ENCODE measurements at regions not wholly inside any gene's neighbourhood (a gene's known extent, or its start where the extent isn't known, plus 50 kb on each side); places are given as distances from the start of the nearest gene placed in this dataset.

DNA sequence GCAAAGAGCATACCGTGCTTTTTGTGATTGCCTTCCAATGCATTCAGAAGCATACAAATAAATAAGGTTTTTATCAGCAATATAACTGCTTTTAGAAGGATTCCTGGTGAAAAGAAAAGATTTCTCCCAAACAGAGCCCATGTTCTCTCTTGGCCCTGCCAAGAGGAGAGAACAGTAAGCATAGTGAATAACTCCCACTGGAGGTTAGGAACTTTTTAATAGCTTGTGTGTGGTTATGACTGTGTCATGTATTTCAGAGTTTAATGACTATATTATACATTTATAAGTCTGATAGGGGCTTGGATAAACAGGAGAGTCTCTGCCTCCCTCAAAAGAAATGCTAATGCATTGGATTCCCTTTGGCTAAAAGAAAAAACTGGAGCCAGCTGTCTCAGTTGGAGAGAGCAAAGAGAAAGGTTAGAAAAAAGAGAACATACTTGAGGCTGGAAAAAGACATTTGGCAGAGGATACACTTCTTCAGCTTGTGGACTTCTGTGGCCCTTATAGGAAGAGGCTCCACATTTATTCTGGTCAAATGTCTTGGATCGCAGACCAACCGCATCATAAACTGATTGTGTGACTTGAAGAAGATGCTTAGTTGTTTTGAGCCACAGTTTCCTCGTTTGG is 63.0 kb upstream of the SPRED2 start:
- TF ChIP-seq, protein P1, sequence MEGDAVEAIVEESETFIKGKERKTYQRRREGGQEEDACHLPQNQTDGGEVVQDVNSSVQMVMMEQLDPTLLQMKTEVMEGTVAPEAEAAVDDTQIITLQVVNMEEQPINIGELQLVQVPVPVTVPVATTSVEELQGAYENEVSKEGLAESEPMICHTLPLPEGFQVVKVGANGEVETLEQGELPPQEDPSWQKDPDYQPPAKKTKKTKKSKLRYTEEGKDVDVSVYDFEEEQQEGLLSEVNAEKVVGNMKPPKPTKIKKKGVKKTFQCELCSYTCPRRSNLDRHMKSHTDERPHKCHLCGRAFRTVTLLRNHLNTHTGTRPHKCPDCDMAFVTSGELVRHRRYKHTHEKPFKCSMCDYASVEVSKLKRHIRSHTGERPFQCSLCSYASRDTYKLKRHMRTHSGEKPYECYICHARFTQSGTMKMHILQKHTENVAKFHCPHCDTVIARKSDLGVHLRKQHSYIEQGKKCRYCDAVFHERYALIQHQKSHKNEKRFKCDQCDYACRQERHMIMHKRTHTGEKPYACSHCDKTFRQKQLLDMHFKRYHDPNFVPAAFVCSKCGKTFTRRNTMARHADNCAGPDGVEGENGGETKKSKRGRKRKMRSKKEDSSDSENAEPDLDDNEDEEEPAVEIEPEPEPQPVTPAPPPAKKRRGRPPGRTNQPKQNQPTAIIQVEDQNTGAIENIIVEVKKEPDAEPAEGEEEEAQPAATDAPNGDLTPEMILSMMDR (IDR thresholded peaks at IDR 0.05; ENCODE audit: low read length, missing control alignments), result no peak
- DNase-seq (ENCODE audit: low read depth), result no peak
- H3K4me3 ChIP-seq (replicated peaks; ENCODE audit: low read depth, low read length), result no peak overlapping the region

DNA sequence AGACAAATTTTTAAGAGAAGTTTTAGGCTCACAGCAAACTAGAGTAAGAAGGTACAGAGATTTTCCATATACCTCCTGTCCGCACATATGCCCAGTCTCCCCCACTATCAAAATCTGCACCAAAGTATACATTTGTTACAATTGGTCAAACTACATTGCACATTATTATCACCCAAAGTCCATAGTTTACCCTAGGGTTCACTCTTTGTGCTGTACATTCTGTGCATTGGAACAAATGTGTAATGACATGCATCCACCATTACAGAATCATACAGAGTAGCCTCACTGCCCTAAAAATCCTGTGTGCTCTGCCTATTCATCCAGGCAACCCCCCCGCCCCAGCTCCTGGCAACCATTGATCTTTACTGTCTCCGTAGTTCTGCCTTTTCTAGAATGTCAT is 61.7 kb upstream of the SPRED2 start:
- H3K4me3 ChIP-seq (replicated peaks; ENCODE audit: low read depth, low read length), result no peak overlapping the region
- no peak for DNase-seq (ENCODE audit: low read depth)
- TF ChIP-seq, protein P1 (IDR thresholded peaks at IDR 0.05; ENCODE audit: low read length, missing control alignments), result no peak

DNA sequence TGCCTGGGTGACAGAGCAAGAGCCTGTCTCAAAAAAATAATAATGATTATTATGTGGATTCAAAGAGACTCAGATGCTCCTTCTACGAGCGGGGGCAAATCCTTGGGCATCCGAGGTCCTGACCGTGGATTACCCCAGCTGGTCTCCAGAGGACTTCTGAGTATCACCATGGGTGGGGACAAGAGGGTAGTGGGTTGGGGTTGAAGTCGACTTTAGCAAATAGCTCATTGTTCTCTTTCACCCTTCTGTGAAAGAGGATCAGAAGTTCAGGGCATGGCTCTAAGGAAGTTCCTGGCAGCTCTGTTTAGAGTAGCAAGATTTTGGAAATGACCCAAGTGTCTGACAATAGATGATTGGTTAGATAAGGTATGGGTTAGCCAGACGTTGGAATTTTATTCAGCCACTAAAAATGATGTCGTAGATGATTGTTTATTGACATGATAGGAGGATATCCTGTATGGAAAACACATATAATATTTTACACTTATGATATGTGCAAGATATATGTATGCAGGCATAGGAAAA is 59.0 kb upstream of the SPRED2 start:
- no peak for DNase-seq (ENCODE audit: low read depth)
- TF ChIP-seq, protein P1 (IDR thresholded peaks at IDR 0.05; ENCODE audit: low read length, missing control alignments), result no peak

DNA sequence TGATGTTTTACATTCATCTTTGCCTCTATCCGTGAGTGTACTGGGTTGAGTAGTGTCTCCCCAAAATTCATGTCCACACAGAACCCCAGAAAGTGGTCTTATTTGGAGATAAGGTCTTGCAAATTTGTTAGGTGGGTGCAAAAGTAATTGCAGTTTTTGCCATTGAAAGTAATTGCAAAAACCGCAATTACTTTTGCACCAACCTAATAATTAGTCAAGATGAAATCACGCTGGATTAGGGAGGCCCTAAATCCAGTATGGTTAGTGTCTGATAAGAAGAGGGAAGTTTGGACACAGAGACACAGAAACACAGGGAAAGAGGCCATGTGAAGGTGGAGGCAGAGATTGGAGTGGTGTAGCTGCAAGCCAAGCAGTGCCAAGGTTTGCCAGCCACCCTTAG is 57.8 kb upstream of the SPRED2 start:
- DNase-seq (ENCODE audit: low read depth), result no peak
- TF ChIP-seq, protein P1 (IDR thresholded peaks at IDR 0.05; ENCODE audit: low read length, missing control alignments), result no peak
- no peak overlapping the region for H3K4me3 ChIP-seq (replicated peaks; ENCODE audit: low read depth, low read length)

More for the DNA sequence above, 59.0 kb upstream of the SPRED2 start:
- no peak overlapping the region for H3K4me3 ChIP-seq (replicated peaks; ENCODE audit: low read depth, low read length)

DNA sequence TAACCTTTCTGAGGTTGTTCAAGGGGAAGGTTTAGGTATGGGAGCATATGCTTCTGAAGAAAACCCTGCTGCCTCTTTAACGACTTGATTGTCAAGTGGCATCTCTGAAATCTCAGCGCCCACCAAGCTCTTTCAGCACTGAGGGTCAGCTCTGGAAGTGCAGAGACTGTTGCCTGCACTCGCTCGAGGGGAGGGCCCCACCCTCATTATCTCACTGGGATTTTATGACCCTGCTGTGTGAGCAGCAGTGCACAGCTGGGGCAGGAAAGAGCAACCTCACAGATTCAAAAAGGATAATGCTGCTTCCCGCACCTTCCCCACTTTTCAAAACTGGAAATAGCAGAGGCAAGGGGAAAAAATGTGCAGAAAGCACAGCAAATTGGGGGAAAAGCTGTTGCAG is 56.9 kb upstream of the SPRED2 start:
- DNase-seq (ENCODE audit: low read depth), result no peak
- TF ChIP-seq, protein P1 (IDR thresholded peaks at IDR 0.05; ENCODE audit: low read length, missing control alignments), result no peak
- no peak overlapping the region for H3K4me3 ChIP-seq (replicated peaks; ENCODE audit: low read depth, low read length)

DNA sequence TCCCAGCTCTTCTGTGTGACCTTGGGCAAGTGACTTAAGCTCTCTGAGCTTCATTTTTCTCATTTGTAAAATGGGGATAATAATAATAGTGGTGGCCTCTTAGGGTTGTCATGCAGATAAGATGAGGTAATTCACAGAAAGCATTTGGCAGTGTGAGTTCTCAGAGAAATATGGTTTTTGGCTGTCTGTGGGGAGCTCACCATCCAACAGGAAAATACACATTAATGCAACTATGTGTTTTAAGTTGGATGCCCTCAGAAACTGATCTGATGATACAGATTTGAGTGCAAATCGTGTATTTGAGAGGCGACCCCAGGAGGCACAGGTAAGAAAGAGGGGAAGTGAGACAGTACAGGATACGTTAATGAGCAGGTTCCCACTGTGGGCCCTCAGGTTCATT is 56.1 kb upstream of the SPRED2 start:
- TF ChIP-seq, protein P1 (IDR thresholded peaks at IDR 0.05; ENCODE audit: low read length, missing control alignments), result no peak
- no peak for DNase-seq (ENCODE audit: low read depth)
- no peak overlapping the region for H3K4me3 ChIP-seq (replicated peaks; ENCODE audit: low read depth, low read length)

DNA sequence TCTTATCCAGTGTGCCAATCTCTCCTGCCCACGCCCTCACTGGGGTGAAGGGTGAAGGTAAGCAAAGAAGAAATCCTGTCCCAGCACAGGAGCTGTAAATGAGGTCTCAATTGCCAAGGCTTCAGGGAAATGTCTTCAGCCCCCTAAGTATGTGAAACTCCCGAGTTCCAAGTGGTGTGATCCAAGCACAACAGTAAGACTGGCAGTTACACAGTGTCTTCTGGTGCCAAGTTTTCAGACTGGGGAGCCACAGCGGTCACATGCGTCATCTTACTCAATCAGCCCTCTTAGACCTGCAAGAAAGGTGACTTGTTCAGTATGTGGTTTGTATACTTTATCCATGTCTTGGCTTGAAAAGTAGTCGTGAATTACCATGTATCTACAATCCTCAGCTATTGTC is 55.0 kb upstream of the SPRED2 start:
- H3K4me3 ChIP-seq (replicated peaks; ENCODE audit: low read depth, low read length), result no peak overlapping the region
- no peak for DNase-seq (ENCODE audit: low read depth)
- TF ChIP-seq, protein P1 (IDR thresholded peaks at IDR 0.05; ENCODE audit: low read length, missing control alignments), result no peak

Measured in fibroblast of pulmonary artery (primary cell).